ENCODE measurements at regions not wholly inside any gene's neighbourhood (a gene's known extent, or its start where the extent isn't known, plus 50 kb on each side); places are given as distances from the start of the nearest gene placed in this dataset.

DNA sequence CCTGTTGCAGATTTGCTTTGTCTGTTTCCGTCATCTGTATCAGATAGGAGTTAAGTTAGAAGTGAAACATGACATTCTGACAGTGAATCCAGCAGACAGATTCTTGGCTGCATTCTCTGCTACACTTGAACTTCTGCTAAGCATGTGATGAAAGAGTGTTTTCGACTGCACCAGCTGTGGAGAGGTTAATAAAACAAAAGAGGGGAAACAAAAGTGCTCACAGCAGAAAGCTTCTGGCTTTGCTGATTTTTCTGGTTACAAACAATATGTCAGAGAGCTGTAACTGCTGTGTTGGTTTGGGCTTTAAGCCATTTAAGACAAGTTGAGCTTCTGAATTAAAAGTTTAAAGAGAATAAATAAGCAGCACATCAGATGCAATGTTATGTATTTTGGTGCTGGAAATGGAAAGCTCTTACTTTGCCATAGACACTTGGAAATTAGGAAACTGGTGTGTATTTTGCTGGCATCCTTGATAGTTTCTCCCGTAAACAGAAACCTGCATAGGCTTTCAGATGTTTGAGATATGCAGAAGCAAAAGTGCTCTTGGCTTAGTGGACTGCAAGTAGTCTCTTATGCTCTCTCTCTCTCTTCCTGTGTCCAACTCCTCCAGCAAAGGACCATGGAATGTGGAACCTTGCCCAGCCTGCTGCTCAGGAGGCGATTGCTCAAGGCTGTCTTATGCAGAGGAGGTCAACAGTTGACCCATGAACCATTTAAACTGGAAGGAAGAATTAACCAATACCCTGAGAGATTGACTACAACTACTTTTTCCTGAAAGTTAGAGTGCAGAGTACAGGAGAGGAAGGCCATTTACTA lies 104.9 kb downstream of the RPS12 start:
- no peak overlapping the region for H2BK15ac ChIP-seq (ENCODE audit: low read depth, low read length)
- no peak overlapping the region for H3K4me3 Mint-ChIP-seq
- no peaks in the 10 kb centered on the region for H3K9me3 ChIP-seq (ENCODE audit: control insufficient read depth, low read depth, low read length)
- no peak overlapping the region for H3K9ac ChIP-seq (ENCODE audit: extremely low read depth, insufficient read length, low read length)
- H3K27ac Mint-ChIP-seq: peak overlapping the region in 1 of 3 experiments; percentile 27; a peak in 1 of 7 replicates
- peaks cover 9 to 11% of the 10 kb centered on the region in 2 experiments for H3K4me1 Mint-ChIP-seq
- no peak overlapping the region for H3K4me2 ChIP-seq (ENCODE audit: insufficient read depth, insufficient read length, low read length)
- H2BK12ac ChIP-seq (ENCODE audit: insufficient read length, low read depth, low read length): no peak overlapping the region
- H2AFZ ChIP-seq (ENCODE audit: low read length): no peak overlapping the region
- H3K27me3 Mint-ChIP-seq (ENCODE audit: low read depth): no peaks in the 10 kb centered on the region
- no peak overlapping the region for H3K4ac ChIP-seq (ENCODE audit: low read depth, low read length)
- no peak for DNase-seq
- no peaks in the 10 kb centered on the region for H3K4me1 ChIP-seq (ENCODE audit: insufficient read depth, low read length)
- no peak overlapping the region for H3K56ac ChIP-seq (ENCODE audit: insufficient read length, low read depth, low read length)
- no peaks in the 10 kb centered on the region; a peak in 1 of 5 replicates for H3K9me3 Mint-ChIP-seq
- H3K23me2 ChIP-seq (ENCODE audit: insufficient read length, low read depth, low read length, poor library complexity, severe bottlenecking): no peaks in the 10 kb centered on the region
- no peak overlapping the region for H2BK120ac ChIP-seq (ENCODE audit: low read depth, low read length, poor library complexity, severe bottlenecking)
- no peaks in the 10 kb centered on the region for H3K27me3 ChIP-seq (ENCODE audit: insufficient read depth, low read length)
- H2AK5ac ChIP-seq (ENCODE audit: insufficient read length, low read length): no peak overlapping the region
- no peak overlapping the region for H2BK5ac ChIP-seq (ENCODE audit: insufficient read length, low read length)
- TF ChIP-seq, protein P1, sequence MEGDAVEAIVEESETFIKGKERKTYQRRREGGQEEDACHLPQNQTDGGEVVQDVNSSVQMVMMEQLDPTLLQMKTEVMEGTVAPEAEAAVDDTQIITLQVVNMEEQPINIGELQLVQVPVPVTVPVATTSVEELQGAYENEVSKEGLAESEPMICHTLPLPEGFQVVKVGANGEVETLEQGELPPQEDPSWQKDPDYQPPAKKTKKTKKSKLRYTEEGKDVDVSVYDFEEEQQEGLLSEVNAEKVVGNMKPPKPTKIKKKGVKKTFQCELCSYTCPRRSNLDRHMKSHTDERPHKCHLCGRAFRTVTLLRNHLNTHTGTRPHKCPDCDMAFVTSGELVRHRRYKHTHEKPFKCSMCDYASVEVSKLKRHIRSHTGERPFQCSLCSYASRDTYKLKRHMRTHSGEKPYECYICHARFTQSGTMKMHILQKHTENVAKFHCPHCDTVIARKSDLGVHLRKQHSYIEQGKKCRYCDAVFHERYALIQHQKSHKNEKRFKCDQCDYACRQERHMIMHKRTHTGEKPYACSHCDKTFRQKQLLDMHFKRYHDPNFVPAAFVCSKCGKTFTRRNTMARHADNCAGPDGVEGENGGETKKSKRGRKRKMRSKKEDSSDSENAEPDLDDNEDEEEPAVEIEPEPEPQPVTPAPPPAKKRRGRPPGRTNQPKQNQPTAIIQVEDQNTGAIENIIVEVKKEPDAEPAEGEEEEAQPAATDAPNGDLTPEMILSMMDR (conservative IDR thresholded peaks at IDR 0.05): no peak
- H3K27ac ChIP-seq (ENCODE audit: insufficient read length, low read depth, low read length): no peak overlapping the region
- H2BK20ac ChIP-seq (ENCODE audit: low read depth, low read length, poor library complexity, severe bottlenecking): no peak overlapping the region
- no peak overlapping the region for H4K91ac ChIP-seq (ENCODE audit: insufficient read length, low read depth, low read length)
- no peak overlapping the region for H3K23ac ChIP-seq (ENCODE audit: insufficient read length, low read depth, low read length)
- H3K36me3 Mint-ChIP-seq (ENCODE audit: insufficient read depth in 1 of 3, low read depth in 3 of 3): no peaks in the 10 kb centered on the region
- WGBS (ENCODE audit: extremely low coverage, insufficient read length, low lambda C conversion rate): no CpG with 5 or more reads among the region's 4 CpGs
- H4K5ac ChIP-seq (ENCODE audit: insufficient read length, low read depth, low read length): no peak overlapping the region
- no peak overlapping the region for H3T11ph ChIP-seq (ENCODE audit: low read length)
- H3K79me2 ChIP-seq (ENCODE audit: insufficient read depth, low read length): no peaks in the 10 kb centered on the region
- H3K14ac ChIP-seq (ENCODE audit: insufficient read depth, low read length): no peak overlapping the region
- no peak overlapping the region for H3K18ac ChIP-seq (ENCODE audit: insufficient read length, low read depth, low read length)
- H4K20me1 ChIP-seq (ENCODE audit: control insufficient read depth, insufficient read depth, insufficient read length): no peaks in the 10 kb centered on the region
- H3K79me1 ChIP-seq (ENCODE audit: insufficient read depth, low read depth, low read length, poor library complexity, severe bottlenecking): no peaks in the 10 kb centered on the region
- H4K8ac ChIP-seq (replicated peaks; ENCODE audit: insufficient read length, low read depth, low read length): no peak overlapping the region
